Breast epithelium (tissue), 3 donors: ENCODE measurements at regions not wholly inside any gene's neighbourhood (a gene's known extent, or its start where the extent isn't known, plus 50 kb on each side); places are given as distances from the start of the nearest gene placed in this dataset.

ENCODE experiments used
- POLR2A ChIP-seq: fragments of 450-650 bp; IDR thresholded peaks from one replicate; pipeline ENCODE4 v1.6.1; 2016; ENCODE audit warnings: antibody characterized with exemption, mild to moderate bottlenecking, moderate library complexity
- POLR2AphosphoS5 ChIP-seq, 3 donors: sonication (generic); formaldehyde crosslinking; IDR thresholded peaks; one replicate each; pipeline ENCODE4 v1.6.1; 2017; ENCODE audit warnings: antibody characterized with exemption in 3 of 3
- TF ChIP-seq, protein P1 (sequence below), 3 donors: fragments of 450-650 bp; IDR thresholded peaks; one replicate each; pipeline ENCODE4 v1.5.1; 2016 to 2017; ENCODE audit warnings: antibody characterized with exemption in 3 of 3, mild to moderate bottlenecking in 3 of 3, moderate library complexity in 3 of 3

- TF ChIP-seq POLR2AphosphoS5 (IDR thresholded peaks at IDR 0.05) (no peak), POLR2A (no peak)
- TF ChIP-seq, protein P1, sequence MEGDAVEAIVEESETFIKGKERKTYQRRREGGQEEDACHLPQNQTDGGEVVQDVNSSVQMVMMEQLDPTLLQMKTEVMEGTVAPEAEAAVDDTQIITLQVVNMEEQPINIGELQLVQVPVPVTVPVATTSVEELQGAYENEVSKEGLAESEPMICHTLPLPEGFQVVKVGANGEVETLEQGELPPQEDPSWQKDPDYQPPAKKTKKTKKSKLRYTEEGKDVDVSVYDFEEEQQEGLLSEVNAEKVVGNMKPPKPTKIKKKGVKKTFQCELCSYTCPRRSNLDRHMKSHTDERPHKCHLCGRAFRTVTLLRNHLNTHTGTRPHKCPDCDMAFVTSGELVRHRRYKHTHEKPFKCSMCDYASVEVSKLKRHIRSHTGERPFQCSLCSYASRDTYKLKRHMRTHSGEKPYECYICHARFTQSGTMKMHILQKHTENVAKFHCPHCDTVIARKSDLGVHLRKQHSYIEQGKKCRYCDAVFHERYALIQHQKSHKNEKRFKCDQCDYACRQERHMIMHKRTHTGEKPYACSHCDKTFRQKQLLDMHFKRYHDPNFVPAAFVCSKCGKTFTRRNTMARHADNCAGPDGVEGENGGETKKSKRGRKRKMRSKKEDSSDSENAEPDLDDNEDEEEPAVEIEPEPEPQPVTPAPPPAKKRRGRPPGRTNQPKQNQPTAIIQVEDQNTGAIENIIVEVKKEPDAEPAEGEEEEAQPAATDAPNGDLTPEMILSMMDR (IDR thresholded peaks at IDR 0.05): no peak
These were observed 74.6 kb upstream of the OTOS start for GRCh38 chr2:240214790-240215675.
